ENCODE measurements at regions not wholly inside any gene's neighbourhood (a gene's known extent, or its start where the extent isn't known, plus 50 kb on each side); places are given as distances from the start of the nearest gene placed in this dataset.

- no peak for DNase-seq (ENCODE audit: low read depth, low spot score)
These were observed 1128.4 kb upstream of the MAP3K7 start for GRCh38 chr6:91715171-91715805.

- no peak for DNase-seq (ENCODE audit: low read depth, low spot score)
These were observed 1127.0 kb upstream of the MAP3K7 start for GRCh38 chr6:91713911-91714310.

- no peak for DNase-seq (ENCODE audit: low read depth, low spot score)
These were observed 1124.6 kb upstream of the MAP3K7 start for GRCh38 chr6:91711518-91711917.

DNA sequence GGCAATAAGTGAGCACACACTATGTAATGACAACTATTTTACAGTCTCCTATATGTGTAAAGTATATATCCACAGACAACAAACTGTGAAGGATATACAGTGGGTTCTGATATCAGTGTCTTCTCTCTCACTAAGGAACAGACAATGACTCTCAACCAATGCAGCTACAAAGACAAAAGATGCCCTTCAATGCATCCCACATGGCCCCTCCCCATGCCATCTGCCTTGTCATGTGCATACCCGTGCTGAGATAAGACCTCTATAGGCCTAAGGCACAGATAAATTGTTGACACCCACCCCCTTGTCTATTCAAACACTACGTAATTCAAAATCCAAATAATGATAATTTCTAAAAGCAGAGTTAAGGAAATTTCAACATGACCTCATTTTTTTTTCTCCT, 1123.5 kb upstream of the MAP3K7 start:
- DNase-seq (ENCODE audit: low read depth, low spot score), result no peak

DNA sequence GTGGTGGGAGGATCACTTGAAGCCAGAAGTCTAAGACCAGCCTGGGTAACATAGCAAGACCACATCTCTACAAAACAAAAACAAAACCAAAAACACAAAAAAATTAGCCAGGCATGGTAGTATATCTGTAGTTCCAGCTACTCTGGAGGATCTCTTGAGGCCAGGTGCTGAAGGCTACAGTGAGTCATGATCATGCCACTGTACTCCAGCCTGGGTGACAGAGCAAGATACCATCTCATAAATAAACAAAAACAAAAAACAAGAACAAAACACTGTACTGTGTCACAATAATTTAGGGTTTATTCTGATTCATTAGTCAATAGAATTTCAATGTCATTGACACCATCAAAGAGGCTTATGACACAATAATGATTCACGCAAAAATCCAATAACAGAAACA, 1121.7 kb upstream of the MAP3K7 start:
- DNase-seq (ENCODE audit: low read depth, low spot score), result no peak

DNA sequence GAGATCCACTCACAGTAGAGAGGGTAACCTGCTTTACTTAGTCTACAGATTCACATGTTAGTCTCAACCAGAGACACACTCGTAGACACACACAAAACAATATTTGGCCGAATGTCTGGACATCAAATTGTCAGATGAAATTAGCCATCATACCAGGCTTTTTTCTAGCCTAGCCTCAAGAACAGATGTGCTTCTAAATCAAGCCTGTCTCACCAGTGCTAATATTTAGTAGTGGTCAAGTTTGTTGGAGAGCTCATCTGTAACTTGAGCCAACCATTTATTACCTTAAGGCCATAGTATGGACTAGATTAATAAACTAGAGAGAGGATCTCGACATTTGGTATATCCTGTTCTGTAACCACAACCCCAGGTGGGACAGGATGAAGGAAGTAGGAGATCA, 1118.8 kb upstream of the MAP3K7 start:
- no peak for DNase-seq (ENCODE audit: low read depth, low spot score)

GRCh38 chr6:91704531-91704930, 1117.7 kb upstream of the MAP3K7 start:
- DNase-seq (ENCODE audit: low read depth, low spot score), result no peak

- no peak for DNase-seq (ENCODE audit: low read depth, low spot score)
These were observed 1110.3 kb upstream of the MAP3K7 start for GRCh38 chr6:91697010-91697695.

DNA sequence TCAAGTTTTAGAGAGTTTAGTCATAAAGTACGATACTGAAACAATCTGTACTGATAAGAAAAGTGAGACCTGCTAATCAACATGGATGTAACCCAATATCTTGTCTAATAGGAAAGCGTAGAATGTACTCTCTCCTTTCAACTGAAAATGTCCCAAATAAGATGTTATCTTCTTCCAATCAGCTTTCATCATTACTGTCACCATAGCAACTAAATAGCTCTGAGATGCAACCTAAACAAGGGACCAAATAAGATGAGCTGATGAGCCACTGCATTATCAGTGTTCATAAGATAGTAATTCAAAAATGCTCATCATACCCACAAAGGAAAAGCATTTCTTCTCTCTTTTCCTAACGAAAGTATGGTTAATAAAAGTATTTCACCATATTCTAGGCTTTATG, 1108.3 kb upstream of the MAP3K7 start:
- DNase-seq (ENCODE audit: low read depth, low spot score), result no peak

- DNase-seq (ENCODE audit: low read depth, low spot score), result no peak
These were observed 1107.3 kb upstream of the MAP3K7 start for GRCh38 chr6:91694016-91694654.

DNA sequence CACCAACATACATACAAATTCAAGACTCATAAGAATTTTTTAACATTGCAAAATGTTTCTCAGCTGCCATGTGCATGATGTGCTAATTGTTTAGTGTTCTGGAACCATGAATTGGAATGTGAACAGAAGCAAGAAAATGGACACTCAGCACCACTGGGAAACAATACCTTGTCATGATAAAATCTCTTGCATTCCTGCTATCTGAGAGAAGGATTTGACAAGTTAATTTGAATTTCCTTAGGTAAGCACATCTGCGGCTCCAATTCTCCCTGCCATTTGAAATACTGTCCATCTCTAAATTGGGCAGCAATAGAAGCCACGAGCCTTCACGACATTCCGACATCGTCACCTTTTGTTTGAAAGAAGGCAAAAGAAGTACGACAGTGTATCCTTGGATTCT, 1104.6 kb upstream of the MAP3K7 start:
- peak; percentile 12 for DNase-seq (ENCODE audit: low read depth, low spot score)

DNA sequence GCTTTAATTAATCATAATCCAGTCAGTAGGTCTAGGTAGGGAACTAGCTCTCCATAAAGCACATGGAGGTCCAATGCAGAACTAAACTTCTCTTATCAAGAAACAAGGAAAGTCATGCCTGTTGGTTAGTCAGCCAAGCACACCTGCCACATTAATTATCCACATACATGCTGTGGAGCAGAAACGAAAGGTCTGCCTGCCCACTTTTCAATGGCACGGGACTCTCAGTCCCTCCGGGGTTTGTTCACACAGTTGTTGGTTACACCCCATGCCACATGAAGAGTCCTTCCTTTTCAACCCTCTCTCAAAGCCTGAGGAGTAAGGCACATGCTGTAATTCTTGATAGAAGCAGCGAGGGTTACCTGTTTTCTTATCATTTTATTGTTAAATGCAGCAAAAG, 1096.4 kb upstream of the MAP3K7 start:
- no peak for DNase-seq (ENCODE audit: low read depth, low spot score)

DNA sequence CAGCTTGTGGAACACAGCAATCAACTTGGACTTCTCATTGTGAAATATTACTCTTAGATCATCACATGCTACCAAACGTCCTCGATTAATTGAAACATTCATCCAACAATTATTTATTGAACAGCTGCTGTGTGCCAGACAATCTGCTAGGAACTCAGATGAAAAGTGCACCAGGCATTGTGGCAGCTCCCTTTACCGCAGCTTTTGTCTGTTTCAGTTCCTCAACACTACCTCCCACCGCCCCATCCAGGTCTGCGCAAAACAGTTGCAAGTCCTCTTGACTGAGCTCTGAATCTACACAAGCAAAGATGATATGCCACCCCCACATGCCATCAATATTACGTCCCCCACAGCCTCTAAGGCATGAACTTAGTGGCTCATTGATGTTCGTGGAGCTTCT, 1094.4 kb upstream of the MAP3K7 start:
- no peak for DNase-seq (ENCODE audit: low read depth, low spot score)

- DNase-seq (ENCODE audit: low read depth, low spot score), result no peak
These were observed 1092.0 kb upstream of the MAP3K7 start for GRCh38 chr6:91678679-91679446.

DNA sequence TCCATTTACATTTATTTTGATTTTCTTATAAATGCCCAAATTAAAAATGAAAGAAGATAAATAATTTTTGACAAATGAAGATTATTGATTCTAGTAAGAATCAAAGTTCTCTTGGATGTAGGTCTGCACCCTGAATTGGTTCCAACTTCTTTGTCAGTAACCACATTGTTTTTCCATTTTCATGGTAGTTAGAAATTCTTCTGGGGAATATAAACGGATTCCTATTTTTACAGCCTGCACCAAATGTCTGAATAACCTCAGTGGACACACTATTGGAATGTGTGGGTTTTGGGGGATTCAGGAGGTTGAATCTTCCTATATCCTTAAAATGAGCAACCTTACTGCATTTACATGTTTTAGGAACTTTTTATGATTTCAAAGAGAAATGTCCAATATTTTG, 1085.3 kb upstream of the MAP3K7 start:
- no peak for DNase-seq (ENCODE audit: low read depth, low spot score)

- no peak for DNase-seq (ENCODE audit: low read depth, low spot score)
These were observed 1083.0 kb upstream of the MAP3K7 start for GRCh38 chr6:91669871-91670268.

GRCh38 chr6:91669154-91669870, 1082.4 kb upstream of the MAP3K7 start:
- no peak for DNase-seq (ENCODE audit: low read depth, low spot score)

DNA sequence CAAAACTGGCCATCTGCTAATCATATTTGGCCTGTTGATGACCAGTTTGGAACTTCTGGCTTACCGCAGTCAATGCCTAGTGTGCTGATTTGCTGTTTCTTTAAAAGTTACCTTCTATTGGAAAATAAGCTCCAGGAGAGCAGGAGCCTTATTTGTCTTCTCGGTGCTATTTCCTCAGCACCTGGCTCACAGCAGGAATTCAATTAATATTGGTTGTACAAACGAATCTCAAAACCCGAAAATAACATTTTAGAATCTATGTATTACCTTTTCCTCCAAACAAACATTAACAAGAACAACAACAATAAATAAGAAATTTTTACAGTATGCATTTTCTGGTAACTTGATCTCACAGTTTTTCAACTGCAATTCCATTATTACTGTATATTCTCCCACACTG, 1080.7 kb upstream of the MAP3K7 start:
- no peak for DNase-seq (ENCODE audit: low read depth, low spot score)

- no peak for DNase-seq (ENCODE audit: low read depth, low spot score)
These were observed 1077.6 kb upstream of the MAP3K7 start for GRCh38 chr6:91664327-91664959.

DNA sequence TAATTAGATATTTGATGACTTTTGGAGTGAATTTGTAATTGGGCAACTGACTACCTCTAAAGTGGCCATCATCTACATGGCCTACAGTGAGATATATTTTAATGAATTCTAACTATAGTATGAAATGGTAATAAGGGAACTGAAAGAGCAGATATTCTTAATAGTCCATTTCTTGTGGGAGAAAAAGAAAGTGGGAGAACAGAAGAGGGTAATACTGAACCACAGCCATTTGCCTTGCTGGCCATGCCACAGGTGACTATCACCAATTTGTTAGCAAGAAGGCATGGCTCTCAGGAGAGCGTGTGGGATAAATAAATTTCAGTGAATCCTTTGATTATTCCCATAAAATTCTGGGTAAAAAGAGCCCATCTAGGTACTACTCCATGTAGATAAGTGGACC, 1074.0 kb upstream of the MAP3K7 start:
- DNase-seq (ENCODE audit: low read depth, low spot score), result no peak

- DNase-seq (ENCODE audit: low read depth, low spot score), result no peak
These were observed 1073.0 kb upstream of the MAP3K7 start for GRCh38 chr6:91659891-91660290.

Data from ELF-1 (cell line).